K562 (cell line): ENCODE measurements at regions not wholly inside any gene's neighbourhood (a gene's known extent, or its start where the extent isn't known, plus 50 kb on each side); places are given as distances from the start of the nearest gene placed in this dataset.
A peak's percentile ranks its signal among the peaks of the same experiment; 100 is the strongest.

ENCODE experiments used
- ATAC-seq: fragments of 200-7000 bp; cut with Tn5 transposase; 3 replicates; pipeline ENCODE4 v1.9.1; 2020; ENCODE audit warnings: moderate library complexity
- BruUV-seq: library from RNA; stranded (reverse); fragments of 400-500 nt; replicated peaks from 2 replicates; lab custom pipeline; 2021; lab: Mats Ljungman, UMichigan
- CTCF ChIA-PET: fragments of 300-600 bp; formaldehyde crosslinking; extraction: SDS; loops from one replicate; lab custom pipeline; 2021; ENCODE audit warnings: low intra/inter-chr PET ratio; lab: Yijun Ruan, JAX
- POLR2A ChIA-PET: fragments of 300-600, 350-650 bp; sonication (Branson Sonifier 250); formaldehyde crosslinking; extraction: SDS; loops from one replicate; lab custom pipeline; 2021; ENCODE audit warnings: antibody characterized with exemption, inconsistent platforms; lab: Yijun Ruan, JAX
- DNase-seq, 4 experiments: peaks; one replicate each; pipeline versions ENCODE4 v3.0.0 to v3.0.0-alpha.2; 2011 to 2018; ENCODE audit warnings: low spot score in 3 of 4, mixed read lengths in 3 of 4; ENCODE audit errors: extremely low read depth in 1 of 4
- FAIRE-seq: peaks from 2 replicates; lab custom pipeline; 2011; peaks lifted over from hg19 to GRCh38; lab: Jason Lieb, UNC
- H2AFZ ChIP-seq: 2 replicates; pipeline ENCODE4 v1.6.0; 2011; ENCODE audit warnings: low read depth, low read length, control low read depth, inconsistent platforms
- H3K27ac ChIP-seq: fragments of 200-600 bp; 3 replicates; pipeline ENCODE4 v1.8.0; 2011; ENCODE audit warnings: low read depth, mild to moderate bottlenecking, control low read depth, inconsistent platforms, low read length, moderate library complexity, mixed read lengths; ENCODE audit errors: extremely low read depth
- H3K27me3 ChIP-seq, 2 experiments: fragments of 300-600 bp in 1 of 2; 2 replicates in 1 of 2; 3 replicates in 1 of 2; pipeline versions ENCODE4 v1.6.0 to v1.8.0; 2011; ENCODE audit warnings: inconsistent platforms in 2 of 2, low read length in 2 of 2, mild to moderate bottlenecking in 1 of 2, mixed read lengths in 1 of 2, moderate library complexity in 1 of 2; ENCODE audit not compliant: control insufficient read depth in 2 of 2, insufficient read depth in 2 of 2
- H3K36me3 ChIP-seq: fragments of 300-600 bp; 3 replicates; pipeline ENCODE4 v1.8.0; 2011; ENCODE audit warnings: mild to moderate bottlenecking, low read length, inconsistent platforms; ENCODE audit not compliant: control insufficient read depth, insufficient read depth
- H3K4me1 ChIP-seq, 2 experiments: fragments of 200-600 bp in 1 of 2; replicated peaks in 1 of 2; 2 replicates in 1 of 2; 3 replicates in 1 of 2; pipeline versions ENCODE4 v1.5.1 to v1.8.0; 2011; ENCODE audit warnings: inconsistent platforms in 2 of 2, low read length in 2 of 2, mild to moderate bottlenecking in 1 of 2, mixed read lengths in 1 of 2, moderate library complexity in 1 of 2; ENCODE audit not compliant: control insufficient read depth in 2 of 2, insufficient read depth in 2 of 2
- H3K4me2 ChIP-seq: 2 replicates; pipeline ENCODE4 v1.6.1; 2011; ENCODE audit warnings: low read length, control low read depth, inconsistent platforms, mixed read lengths; ENCODE audit not compliant: insufficient read depth
- H3K4me3 ChIP-seq: fragments of 200-600 bp; sonication (generic), shearing (Covaris generic); 2 replicates; pipeline ENCODE4 v1.5.1; 2016; ENCODE audit warnings: control low read depth, inconsistent platforms
- H3K79me2 ChIP-seq: fragments of 200-600 bp; 3 replicates; pipeline ENCODE4 v1.8.0; 2011; ENCODE audit warnings: low read length, inconsistent platforms; ENCODE audit not compliant: control insufficient read depth, insufficient read depth
- H3K9ac ChIP-seq, 2 experiments: 2 replicates each; pipeline versions ENCODE4 v1.6.0 to v1.6.1; 2011; ENCODE audit warnings: low read depth in 2 of 2, low read length in 2 of 2, control low read depth in 1 of 2, inconsistent platforms in 1 of 2, mild to moderate bottlenecking in 1 of 2, mixed read lengths in 1 of 2; ENCODE audit not compliant: insufficient read depth in 1 of 2
- H3K9me1 ChIP-seq: one replicate; pipeline ENCODE4 v1.6.0; 2011; ENCODE audit warnings: inconsistent platforms, mild to moderate bottlenecking, low read length, moderate library complexity; ENCODE audit not compliant: control insufficient read depth, insufficient read depth
- H3K9me3 ChIP-seq: replicated peaks from 2 replicates; pipeline ENCODE4 v1.5.1; 2011; ENCODE audit warnings: low read depth, low read length, inconsistent platforms; ENCODE audit not compliant: control insufficient read depth, insufficient read depth
- H4K20me1 ChIP-seq: replicated peaks from 2 replicates; pipeline ENCODE4 v1.6.1; 2011; ENCODE audit warnings: low read length, inconsistent platforms, mixed read lengths; ENCODE audit not compliant: control insufficient read depth, insufficient read depth
- ATF4 ChIP-seq: fragments of 450-650 bp; formaldehyde crosslinking; IDR thresholded peaks from 2 replicates; pipeline ENCODE4 v1.4.0; 2022; ENCODE audit warnings: mild to moderate bottlenecking, moderate library complexity
- CEBPB ChIP-seq: fragments of 450-650 bp; IDR thresholded peaks from 2 replicates; pipeline ENCODE4 v1.6.1; 2016; ENCODE audit warnings: missing genetic modification characterization, missing compliant biosample characterization
- CEBPG ChIP-seq, 3 experiments: fragments of 200-800 bp in 1 of 3; sonication (Bioruptor generic) in 1 of 3; sonication (generic) in 1 of 3; formaldehyde crosslinking in 1 of 3; IDR thresholded peaks in 2 of 3; conservative IDR thresholded peaks in 1 of 3; 2 replicates each; pipeline versions ENCODE4 v1.6.1 to v1.8.0; 2016 to 2022; ENCODE audit warnings: missing compliant biosample characterization in 2 of 3, missing genetic modification characterization in 2 of 3, mild to moderate bottlenecking in 1 of 3, missing genetic modification reagents in 1 of 3
- EP400 ChIP-seq: fragments of 450-650 bp; IDR thresholded peaks from 2 replicates; pipeline ENCODE4 v1.6.1; 2017; ENCODE audit warnings: antibody characterized with exemption, mild to moderate bottlenecking, moderate library complexity
- POU5F1 ChIP-seq: fragments of 150-350 bp; IDR thresholded peaks from 2 replicates; pipeline ENCODE4 v1.6.1; 2014; ENCODE audit warnings: borderline replicate concordance, low read length, low read depth, mild to moderate bottlenecking; ENCODE audit not compliant: partially characterized antibody
- TSHZ1 ChIP-seq: fragments of 250-450 bp; sonication (Bioruptor Pico); IDR thresholded peaks from 2 replicates; pipeline ENCODE4 v1.4.0; 2020; ENCODE audit warnings: mild to moderate bottlenecking, moderate library complexity
- ZNF431 ChIP-seq: sonication (generic); formaldehyde crosslinking; IDR thresholded peaks from 2 replicates; pipeline ENCODE4 v1.8.0; 2022; ENCODE audit warnings: mild to moderate bottlenecking, missing genetic modification reagents
- WGBS: fragments of 100-300 bp; shearing (Covaris generic); methylation state at CpG from one replicate; pipeline ENCODE4 v1.1.6; 2016; ENCODE audit warnings: low coverage, mixed read lengths; ENCODE audit not compliant: insufficient coverage; ENCODE audit errors: missing lambda C conversion rate; 5-methylcytosine and 5-hydroxymethylcytosine counted together
- in situ Hi-C: fragments of 300-500 bp; cut with MboI; formaldehyde crosslinking; loops from 4 replicates; pipeline ENCODE4 v1.15.0; 2018; ENCODE audit warnings: inconsistent platforms, mixed read lengths
- intact Hi-C: fragments of 100-400 bp; cut with micrococcal nuclease; formaldehyde crosslinking; loops from 2 replicates; pipeline ENCODE4 v1.14.2; 2022
- TF ChIP-seq, protein P1 (sequence below), 2 experiments: fragments of 200-800 bp in 1 of 2; sonication (Bioruptor generic) in 1 of 2; sonication (generic) in 1 of 2; formaldehyde crosslinking in 1 of 2; IDR thresholded peaks in 1 of 2; conservative IDR thresholded peaks in 1 of 2; 2 replicates each; pipeline versions ENCODE4 v1.5.0 to v1.6.1; 2016 to 2020; ENCODE audit warnings: missing compliant biosample characterization in 1 of 2, missing genetic modification characterization in 1 of 2, missing genetic modification reagents in 1 of 2

DNA sequence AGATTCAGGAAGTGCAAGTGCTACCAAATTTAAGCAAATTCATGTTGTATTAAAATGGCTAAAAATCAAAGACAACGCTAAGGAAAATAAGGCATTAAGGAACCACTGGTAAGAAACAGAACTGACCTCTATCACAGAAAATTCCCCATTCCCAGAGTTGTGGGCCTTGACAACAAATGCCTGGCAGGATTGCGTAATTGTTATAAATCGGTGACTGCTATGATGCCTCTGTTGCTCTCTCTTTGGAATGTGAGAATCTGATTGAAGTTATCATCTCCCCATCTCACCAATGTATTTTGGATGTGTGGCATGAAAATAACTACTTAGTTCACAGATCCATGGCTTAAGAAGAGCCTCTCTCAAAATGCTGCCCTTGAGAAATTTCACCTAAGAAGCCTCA is 257.3 kb downstream of the OGFRL1 start:
- no peak overlapping the region for H3K4me3 ChIP-seq
- no peak overlapping the region for H3K27ac ChIP-seq
- no peaks in the 10 kb centered on the region for H3K27me3 ChIP-seq
- H3K79me2 ChIP-seq: no peaks in the 10 kb centered on the region
- no peak overlapping the region for H3K4me2 ChIP-seq
- no peak overlapping the region for H2AFZ ChIP-seq
- H3K4me1 ChIP-seq: no peaks in the 10 kb centered on the region
- H3K9ac ChIP-seq: no peak overlapping the region
- WGBS: 0% methylated on average over 2 of the region's 3 CpGs
- DNase-seq (no peak), FAIRE-seq (no peak), ATAC-seq (no peak)
- no peaks in the 10 kb centered on the region for H3K9me1 ChIP-seq
- BruUV-seq: no TSS peak
- H3K9me3 ChIP-seq: no peaks in the 10 kb centered on the region
- TF ChIP-seq EP400: no peak
- TF ChIP-seq CEBPB: 0 out of 2 replicates have a peak, but pooled peaks have one; percentile 9
- no peak for TF ChIP-seq ZNF431
- TF ChIP-seq CEBPG (CRISPR knock-in tag; IDR thresholded peaks at IDR 0.05): no peak
- TF ChIP-seq CEBPG (tag; conservative IDR thresholded peaks at IDR 0.05 in 1 of 2, IDR thresholded peaks at IDR 0.05 in 1 of 2): peak in 1 of 2 experiments; percentile 50; a peak in 2 of 4 replicates
- in situ Hi-C loops: loop anchor here (25.0 kb wide), 1 partner anchor 541 kb away; no protein-coding TSS in a partner anchor
- CTCF ChIA-PET: no interaction called here
- POLR2A ChIA-PET: no interaction called here
- intact Hi-C loops: no loop called here
- H4K20me1 ChIP-seq: no peaks in the 10 kb centered on the region
- H3K36me3 ChIP-seq: no peaks in the 10 kb centered on the region

DNA sequence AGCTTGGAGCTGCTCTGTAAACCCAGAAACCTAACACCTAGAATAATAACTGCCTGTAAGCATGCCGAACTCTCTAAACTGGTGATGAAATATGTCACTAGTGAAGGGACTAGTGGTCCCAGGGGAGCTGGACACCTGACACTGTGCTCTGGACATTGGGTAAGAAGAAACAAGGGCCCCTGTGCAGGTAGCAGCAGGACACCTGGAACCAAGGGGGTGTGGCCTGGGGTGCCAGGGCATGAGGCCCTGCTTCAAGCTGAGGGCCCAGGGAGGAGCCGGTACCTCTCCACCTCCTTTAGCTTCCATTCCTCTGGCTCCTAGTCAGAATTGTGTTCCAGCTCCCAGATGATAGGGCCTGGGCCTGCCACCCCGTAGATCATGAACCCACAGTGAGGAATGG is 263.2 kb downstream of the OGFRL1 start:
- WGBS: 0% methylated on average over 2 of the region's 3 CpGs
- Histone ChIP-seq H4K20me1 (no peaks in the 10 kb centered on the region), H3K27ac (no peak overlapping the region), H2AFZ (no peak overlapping the region), H3K9ac (no peak overlapping the region), H3K79me2 (no peaks in the 10 kb centered on the region), H3K36me3 (no peaks in the 10 kb centered on the region), H3K4me3 (no peak overlapping the region), H3K27me3 (no peaks in the 10 kb centered on the region), H3K4me1 (no peaks in the 10 kb centered on the region), H3K4me2 (no peak overlapping the region), H3K9me3 (no peaks in the 10 kb centered on the region; the same call in 1 of the 2 replicates), H3K9me1 (no peaks in the 10 kb centered on the region)
- in situ Hi-C loops (no loop called here), intact Hi-C loops (no loop called here)
- FAIRE-seq: no peak
- no TSS peak for BruUV-seq
- ATAC-seq: no peak
- CTCF ChIA-PET: no interaction called here
- no peak for DNase-seq
- POLR2A ChIA-PET: no interaction called here
- TF ChIP-seq, protein P1, sequence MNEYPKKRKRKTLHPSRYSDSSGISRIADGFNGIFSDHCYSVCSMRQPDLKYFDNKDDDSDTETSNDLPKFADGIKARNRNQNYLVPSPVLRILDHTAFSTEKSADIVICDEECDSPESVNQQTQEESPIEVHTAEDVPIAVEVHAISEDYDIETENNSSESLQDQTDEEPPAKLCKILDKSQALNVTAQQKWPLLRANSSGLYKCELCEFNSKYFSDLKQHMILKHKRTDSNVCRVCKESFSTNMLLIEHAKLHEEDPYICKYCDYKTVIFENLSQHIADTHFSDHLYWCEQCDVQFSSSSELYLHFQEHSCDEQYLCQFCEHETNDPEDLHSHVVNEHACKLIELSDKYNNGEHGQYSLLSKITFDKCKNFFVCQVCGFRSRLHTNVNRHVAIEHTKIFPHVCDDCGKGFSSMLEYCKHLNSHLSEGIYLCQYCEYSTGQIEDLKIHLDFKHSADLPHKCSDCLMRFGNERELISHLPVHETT (CRISPR knock-in tag; conservative IDR thresholded peaks at IDR 0.05 in 1 of 2, IDR thresholded peaks at IDR 0.05 in 1 of 2): no peak
- TF ChIP-seq ATF4 (CRISPR knock-in tag): no peak
- TF ChIP-seq TSHZ1 (CRISPR knock-in tag): no peak
- TF ChIP-seq POU5F1: no peak
